Liver (tissue), 2 donors: ENCODE measurements at regions not wholly inside any gene's neighbourhood (a gene's known extent, or its start where the extent isn't known, plus 50 kb on each side); places are given as distances from the start of the nearest gene placed in this dataset.

Experiments
- TF ChIP-seq, protein P1 (sequence below): fragments of 150-350 bp; IDR thresholded peaks from 2 replicates; pipeline ENCODE4 v1.5.1; 2017; ENCODE audit warnings: improper control_type of control experiment, low read depth, low read length; ENCODE audit not compliant: missing input control
- TF ChIP-seq, protein P2 (sequence below): IDR thresholded peaks from 2 replicates; pipeline ENCODE4 v1.6.1; 2016; ENCODE audit warnings: antibody characterized with exemption
- donor health status: healthy.

DNA sequence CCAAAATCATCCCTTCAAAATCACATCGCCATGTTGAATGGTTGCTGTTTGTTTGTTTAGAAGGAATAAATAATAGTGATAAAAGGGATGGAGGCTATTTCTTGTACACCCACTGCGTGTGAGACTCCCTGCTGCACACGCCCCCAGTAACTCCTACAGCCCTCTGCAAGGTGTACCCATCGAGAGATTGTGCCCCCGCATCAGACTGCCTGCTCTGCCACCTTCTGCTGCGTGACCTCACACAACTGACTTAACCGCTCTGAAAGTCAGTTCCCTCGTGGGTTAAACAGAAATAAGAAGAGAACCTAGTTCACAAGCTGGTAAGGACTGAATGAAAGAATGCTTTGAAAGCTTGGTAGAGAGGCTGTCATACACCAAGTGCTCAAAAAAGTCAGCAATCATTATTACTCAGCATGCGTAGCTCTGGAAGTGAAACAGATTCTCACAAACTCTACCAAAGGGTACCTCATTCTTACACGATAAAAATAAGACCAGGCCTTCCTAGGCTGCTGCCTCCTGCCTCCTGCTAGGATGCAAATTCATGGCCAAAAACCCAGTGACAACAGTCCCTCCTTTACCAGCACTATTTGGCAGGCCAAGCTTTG, 147.1 kb downstream of the CPEB2 start:
- TF ChIP-seq, protein P1, sequence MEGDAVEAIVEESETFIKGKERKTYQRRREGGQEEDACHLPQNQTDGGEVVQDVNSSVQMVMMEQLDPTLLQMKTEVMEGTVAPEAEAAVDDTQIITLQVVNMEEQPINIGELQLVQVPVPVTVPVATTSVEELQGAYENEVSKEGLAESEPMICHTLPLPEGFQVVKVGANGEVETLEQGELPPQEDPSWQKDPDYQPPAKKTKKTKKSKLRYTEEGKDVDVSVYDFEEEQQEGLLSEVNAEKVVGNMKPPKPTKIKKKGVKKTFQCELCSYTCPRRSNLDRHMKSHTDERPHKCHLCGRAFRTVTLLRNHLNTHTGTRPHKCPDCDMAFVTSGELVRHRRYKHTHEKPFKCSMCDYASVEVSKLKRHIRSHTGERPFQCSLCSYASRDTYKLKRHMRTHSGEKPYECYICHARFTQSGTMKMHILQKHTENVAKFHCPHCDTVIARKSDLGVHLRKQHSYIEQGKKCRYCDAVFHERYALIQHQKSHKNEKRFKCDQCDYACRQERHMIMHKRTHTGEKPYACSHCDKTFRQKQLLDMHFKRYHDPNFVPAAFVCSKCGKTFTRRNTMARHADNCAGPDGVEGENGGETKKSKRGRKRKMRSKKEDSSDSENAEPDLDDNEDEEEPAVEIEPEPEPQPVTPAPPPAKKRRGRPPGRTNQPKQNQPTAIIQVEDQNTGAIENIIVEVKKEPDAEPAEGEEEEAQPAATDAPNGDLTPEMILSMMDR = no peak
- TF ChIP-seq, protein P2, sequence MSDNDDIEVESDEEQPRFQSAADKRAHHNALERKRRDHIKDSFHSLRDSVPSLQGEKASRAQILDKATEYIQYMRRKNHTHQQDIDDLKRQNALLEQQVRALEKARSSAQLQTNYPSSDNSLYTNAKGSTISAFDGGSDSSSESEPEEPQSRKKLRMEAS = no peak
